Stomach (tissue), 4 donors: ENCODE measurements at regions not wholly inside any gene's neighbourhood (a gene's known extent, or its start where the extent isn't known, plus 50 kb on each side); places are given as distances from the start of the nearest gene placed in this dataset.

Source experiments
- POLR2A ChIP-seq, 4 donors: fragments of 450-650 bp; IDR thresholded peaks; one replicate each; pipeline ENCODE4 v1.6.1; 2016; ENCODE audit warnings: antibody characterized with exemption in 4 of 4, control low read depth in 2 of 4, mild to moderate bottlenecking in 1 of 4, moderate library complexity in 1 of 4
- TF ChIP-seq, protein P1 (sequence below), 7 experiments: fragments of 450-650 bp in 4 of 7; fragments of 200-600 bp in 3 of 7; sonication (generic) in 3 of 7; IDR thresholded peaks; one replicate each; pipeline ENCODE4 v1.5.1; 2016 to 2019; ENCODE audit warnings: antibody characterized with exemption in 7 of 7, control low read depth in 2 of 7, mild to moderate bottlenecking in 1 of 7

GRCh38 chr16:82322177-82322576 is 152.2 kb upstream of the MPHOSPH6 start:
- TF ChIP-seq, protein P1, sequence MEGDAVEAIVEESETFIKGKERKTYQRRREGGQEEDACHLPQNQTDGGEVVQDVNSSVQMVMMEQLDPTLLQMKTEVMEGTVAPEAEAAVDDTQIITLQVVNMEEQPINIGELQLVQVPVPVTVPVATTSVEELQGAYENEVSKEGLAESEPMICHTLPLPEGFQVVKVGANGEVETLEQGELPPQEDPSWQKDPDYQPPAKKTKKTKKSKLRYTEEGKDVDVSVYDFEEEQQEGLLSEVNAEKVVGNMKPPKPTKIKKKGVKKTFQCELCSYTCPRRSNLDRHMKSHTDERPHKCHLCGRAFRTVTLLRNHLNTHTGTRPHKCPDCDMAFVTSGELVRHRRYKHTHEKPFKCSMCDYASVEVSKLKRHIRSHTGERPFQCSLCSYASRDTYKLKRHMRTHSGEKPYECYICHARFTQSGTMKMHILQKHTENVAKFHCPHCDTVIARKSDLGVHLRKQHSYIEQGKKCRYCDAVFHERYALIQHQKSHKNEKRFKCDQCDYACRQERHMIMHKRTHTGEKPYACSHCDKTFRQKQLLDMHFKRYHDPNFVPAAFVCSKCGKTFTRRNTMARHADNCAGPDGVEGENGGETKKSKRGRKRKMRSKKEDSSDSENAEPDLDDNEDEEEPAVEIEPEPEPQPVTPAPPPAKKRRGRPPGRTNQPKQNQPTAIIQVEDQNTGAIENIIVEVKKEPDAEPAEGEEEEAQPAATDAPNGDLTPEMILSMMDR (IDR thresholded peaks at IDR 0.05): no peak
- TF ChIP-seq POLR2A (IDR thresholded peaks at IDR 0.05): no peak
